ENCODE measurements at regions not wholly inside any gene's neighbourhood (a gene's known extent, or its start where the extent isn't known, plus 50 kb on each side); places are given as distances from the start of the nearest gene placed in this dataset.
"Not testable (repeated sequence)": the region's sequence is repeated elsewhere in the genome, so short reads cannot be mapped to it uniquely, and the experiment has no call there.

DNA sequence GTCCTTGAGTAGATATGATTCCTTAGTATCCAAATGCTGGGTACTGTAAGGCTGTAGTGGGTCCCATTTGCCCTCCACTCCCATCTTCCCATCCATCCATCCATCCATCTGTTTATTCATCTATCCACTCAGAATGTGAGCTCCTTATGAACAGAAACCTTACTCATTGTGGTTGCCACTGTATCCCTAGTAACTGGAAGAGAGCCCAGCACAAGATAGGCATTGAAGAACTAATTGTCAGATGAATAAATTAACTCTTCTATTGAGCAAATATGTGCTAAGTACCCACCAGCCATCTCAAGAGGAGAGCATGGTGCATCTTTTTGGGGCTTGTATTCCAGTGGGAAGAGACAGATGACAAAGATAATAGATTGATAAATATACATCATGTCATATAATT is 86.4 kb upstream of the SEZ6L start:
- Mint-ChIP-seq H3K9me3 (ENCODE audit: insufficient read depth) (no peaks in the 10 kb centered on the region), H3K36me3 (ENCODE audit: low read depth) (no peaks in the 10 kb centered on the region), H3K4me1 (ENCODE audit: low read depth) (no peaks in the 10 kb centered on the region), H3K27ac (no peak overlapping the region), H3K4me3 (no peak overlapping the region), H3K27me3 (ENCODE audit: low read depth) (no peaks in the 10 kb centered on the region)
- POLR2A ChIA-PET, result no interaction called here
- CTCF ChIA-PET, result no interaction called here
- ATAC-seq, result no peak
- DNase-seq, result no peak

DNA sequence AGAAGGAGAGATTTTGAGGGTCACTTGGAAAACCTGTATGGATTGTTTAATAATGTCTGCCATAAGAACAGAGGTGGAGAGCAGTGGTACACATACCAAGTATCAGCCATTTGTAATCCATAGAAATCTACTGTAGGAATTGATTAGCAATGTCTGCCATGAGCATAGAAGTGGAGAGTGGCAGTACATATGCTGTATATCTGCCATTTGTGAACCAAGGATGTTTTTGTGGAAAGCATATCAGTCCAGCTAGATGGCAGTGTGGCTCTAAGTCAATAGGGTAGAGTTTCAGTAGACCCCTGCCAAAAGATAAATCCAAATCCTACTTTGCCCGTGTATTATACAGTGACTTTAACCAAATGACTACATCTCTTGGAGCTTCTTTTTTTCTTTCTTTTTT is 82.9 kb upstream of the SEZ6L start:
- ATAC-seq (no peak), DNase-seq (no peak)
- Mint-ChIP-seq H3K27ac (no peak overlapping the region), H3K27me3 (ENCODE audit: low read depth) (peaks cover 3% of the 10 kb centered on the region), H3K36me3 (ENCODE audit: low read depth) (no peaks in the 10 kb centered on the region), H3K4me1 (ENCODE audit: low read depth) (no peaks in the 10 kb centered on the region), H3K4me3 (no peak overlapping the region), H3K9me3 (ENCODE audit: insufficient read depth) (no peaks in the 10 kb centered on the region)
- CTCF ChIA-PET, result no interaction called here
- POLR2A ChIA-PET, result no interaction called here

GRCh38 chr22:26087816-26088215 is 81.4 kb upstream of the SEZ6L start:
- Mint-ChIP-seq H3K36me3 (ENCODE audit: low read depth) (no peaks in the 10 kb centered on the region), H3K4me3 (no peak overlapping the region), H3K9me3 (ENCODE audit: insufficient read depth) (no peaks in the 10 kb centered on the region), H3K4me1 (ENCODE audit: low read depth) (no peaks in the 10 kb centered on the region), H3K27ac (no peak overlapping the region), H3K27me3 (ENCODE audit: low read depth) (peaks cover 3% of the 10 kb centered on the region)
- POLR2A ChIA-PET, result no interaction called here
- ATAC-seq, result no peak
- no peak for DNase-seq
- CTCF ChIA-PET, result no interaction called here

DNA sequence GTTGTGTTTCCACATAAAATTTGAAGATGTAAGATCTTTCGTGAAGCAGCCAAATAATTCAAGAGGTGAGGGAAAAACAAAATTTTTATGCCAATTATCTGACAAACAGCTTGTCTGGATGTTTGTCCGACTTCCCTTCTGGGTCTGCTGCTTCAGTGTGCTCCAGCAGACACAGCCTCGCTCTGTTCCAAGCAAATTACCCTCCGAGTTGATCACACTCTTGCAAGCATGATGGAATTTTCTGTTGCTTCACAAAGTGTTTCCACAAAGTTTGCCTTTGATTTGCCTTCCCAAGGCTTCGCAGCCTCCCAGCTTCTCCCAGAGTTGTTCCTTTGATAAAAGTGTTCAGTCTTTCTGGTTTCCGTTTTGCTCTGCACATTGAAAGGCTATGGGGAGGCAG is 78.4 kb upstream of the SEZ6L start:
- ChIA-PET CTCF (no interaction called here), POLR2A (interaction anchor here (0.5 kb wide), 1 partner anchor 776 kb away, joined by 5 read pairs; no protein-coding TSS in a partner anchor)
- no peak for DNase-seq
- Mint-ChIP-seq H3K4me3 (no peak overlapping the region), H3K36me3 (ENCODE audit: low read depth) (no peaks in the 10 kb centered on the region), H3K9me3 (ENCODE audit: insufficient read depth) (peaks cover 3% of the 10 kb centered on the region), H3K27me3 (ENCODE audit: low read depth) (peaks cover 3% of the 10 kb centered on the region), H3K4me1 (ENCODE audit: low read depth) (no peaks in the 10 kb centered on the region), H3K27ac (no peak overlapping the region)
- ATAC-seq, result no peak

GRCh38 chr22:26094497-26094896 is 74.8 kb upstream of the SEZ6L start:
- POLR2A ChIA-PET; H3K9me3 Mint-ChIP-seq (ENCODE audit: insufficient read depth); ATAC-seq; H3K4me1 Mint-ChIP-seq (ENCODE audit: low read depth); H3K27ac Mint-ChIP-seq; CTCF ChIA-PET; H3K27me3 Mint-ChIP-seq (ENCODE audit: low read depth); DNase-seq; H3K36me3 Mint-ChIP-seq (ENCODE audit: low read depth); H3K4me3 Mint-ChIP-seq: not testable (repeated sequence)

DNA sequence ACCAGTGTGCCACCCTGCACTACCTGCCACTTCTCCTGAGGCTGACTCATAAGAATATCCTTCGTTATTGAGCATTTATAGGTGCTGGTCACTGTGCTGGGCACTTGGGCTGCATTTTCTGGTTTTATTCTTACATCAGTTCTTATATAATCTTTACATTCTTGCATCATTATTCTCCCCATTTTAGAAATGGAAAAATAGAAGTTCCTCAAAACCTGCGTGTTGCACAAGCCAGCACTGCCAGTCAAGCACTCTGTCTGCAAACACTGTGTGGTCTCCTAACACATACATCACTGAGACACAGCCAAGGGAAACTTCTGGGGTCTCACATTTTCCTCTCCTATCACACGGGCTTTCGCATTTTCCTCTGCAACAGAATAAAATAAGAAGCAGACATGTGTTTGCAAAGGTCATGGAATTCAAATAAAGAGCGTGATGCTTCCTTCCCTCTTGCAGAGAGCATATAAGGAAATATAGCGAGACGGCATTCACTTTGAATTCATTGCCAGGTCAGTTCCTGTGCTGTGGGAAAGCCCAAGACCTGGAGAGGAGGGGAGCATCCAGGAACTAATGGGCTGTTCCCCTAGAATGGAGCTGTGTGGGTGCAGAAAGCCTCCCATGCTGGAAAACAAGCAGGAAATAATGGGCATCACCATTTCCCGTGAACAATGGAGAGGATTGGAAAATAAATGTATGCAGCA is 73.9 kb upstream of the SEZ6L start:
- no peak for ATAC-seq
- POLR2A ChIA-PET, result no interaction called here
- Mint-ChIP-seq H3K36me3 (ENCODE audit: low read depth) (no peaks in the 10 kb centered on the region), H3K4me1 (ENCODE audit: low read depth) (no peaks in the 10 kb centered on the region), H3K4me3 (no peak overlapping the region), H3K27me3 (ENCODE audit: low read depth) (peaks cover 2% of the 10 kb centered on the region), H3K27ac (no peak overlapping the region), H3K9me3 (ENCODE audit: insufficient read depth) (peaks cover 3% of the 10 kb centered on the region)
- CTCF ChIA-PET, result no interaction called here
- no peak for DNase-seq

- ChIA-PET CTCF (no interaction called here), POLR2A (no interaction called here)
- DNase-seq (no peak), ATAC-seq (no peak)
- no peaks in the 10 kb centered on the region for H3K36me3 Mint-ChIP-seq (ENCODE audit: low read depth)
- H3K4me1 Mint-ChIP-seq (ENCODE audit: low read depth), result no peaks in the 10 kb centered on the region
- H3K27me3 Mint-ChIP-seq (ENCODE audit: low read depth), result peaks cover 2% of the 10 kb centered on the region
- H3K4me3 Mint-ChIP-seq, result no peak overlapping the region
- H3K9me3 Mint-ChIP-seq (ENCODE audit: insufficient read depth), result peaks cover 3% of the 10 kb centered on the region
- no peak overlapping the region for H3K27ac Mint-ChIP-seq
These were observed 71.9 kb upstream of the SEZ6L start for GRCh38 chr22:26097411-26097810.

DNA sequence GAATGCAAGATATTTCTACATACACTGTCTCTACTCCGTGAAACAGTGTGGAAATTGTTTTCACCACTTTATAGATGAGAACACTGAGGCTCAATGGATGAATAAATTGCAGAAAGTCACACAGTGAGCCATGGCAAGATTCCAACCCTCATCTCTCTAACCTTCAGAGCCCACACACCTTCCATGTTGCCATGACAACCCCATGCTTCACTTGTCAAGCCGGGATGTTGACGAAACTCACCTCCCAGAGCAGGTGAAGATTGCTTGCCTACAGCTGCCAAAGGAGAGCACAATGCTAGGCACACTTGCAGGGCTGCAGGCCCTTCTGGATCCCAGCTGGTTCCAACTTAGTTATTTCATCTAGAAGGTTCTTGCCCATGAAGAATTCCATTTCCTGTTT is 71.4 kb upstream of the SEZ6L start:
- Mint-ChIP-seq H3K27ac (no peak overlapping the region), H3K9me3 (ENCODE audit: insufficient read depth) (peaks cover 3% of the 10 kb centered on the region), H3K27me3 (ENCODE audit: low read depth) (peaks cover 2% of the 10 kb centered on the region), H3K36me3 (ENCODE audit: low read depth) (no peaks in the 10 kb centered on the region), H3K4me3 (no peak overlapping the region), H3K4me1 (ENCODE audit: low read depth) (no peaks in the 10 kb centered on the region)
- DNase-seq (no peak), ATAC-seq (no peak)
- POLR2A ChIA-PET, result no interaction called here
- CTCF ChIA-PET, result no interaction called here

DNA sequence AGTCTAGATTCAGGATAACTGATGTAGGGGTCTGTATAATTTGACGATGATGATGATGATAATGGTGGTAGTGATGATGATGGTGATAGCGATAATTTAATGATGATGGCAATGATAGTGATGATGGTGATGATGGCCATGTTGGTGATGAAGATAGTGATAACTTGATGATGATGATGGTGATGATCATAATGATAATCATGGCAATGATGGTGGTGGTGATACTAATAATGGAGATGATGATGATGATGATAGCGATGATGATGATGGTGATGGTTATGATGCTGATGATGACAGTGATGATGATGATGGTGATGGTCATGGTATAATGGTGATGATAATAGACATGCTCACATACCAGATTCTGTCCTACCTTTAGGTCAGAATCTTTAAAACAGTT is 66.2 kb upstream of the SEZ6L start:
- Mint-ChIP-seq H3K4me3 (no peak overlapping the region), H3K4me1 (ENCODE audit: low read depth) (no peaks in the 10 kb centered on the region), H3K27ac (no peak overlapping the region), H3K27me3 (ENCODE audit: low read depth) (peaks cover 4% of the 10 kb centered on the region), H3K36me3 (ENCODE audit: low read depth) (no peaks in the 10 kb centered on the region), H3K9me3 (ENCODE audit: insufficient read depth) (no peaks in the 10 kb centered on the region)
- no peak for DNase-seq
- POLR2A ChIA-PET, result no interaction called here
- CTCF ChIA-PET, result interaction anchor here (1.0 kb wide), 1 partner anchor 330 kb away, joined by 3 read pairs; no protein-coding TSS in a partner anchor
- ATAC-seq, result no peak

GRCh38 chr22:26106412-26106811 is 62.9 kb upstream of the SEZ6L start:
- ChIA-PET POLR2A (no interaction called here), CTCF (no interaction called here)
- H3K27ac Mint-ChIP-seq, result no peak overlapping the region
- H3K4me1 Mint-ChIP-seq (ENCODE audit: low read depth), result no peaks in the 10 kb centered on the region
- H3K27me3 Mint-ChIP-seq (ENCODE audit: low read depth), result peaks cover 5% of the 10 kb centered on the region
- DNase-seq (no peak), ATAC-seq (no peak)
- no peaks in the 10 kb centered on the region for H3K9me3 Mint-ChIP-seq (ENCODE audit: insufficient read depth)
- no peaks in the 10 kb centered on the region for H3K36me3 Mint-ChIP-seq (ENCODE audit: low read depth)
- no peak overlapping the region for H3K4me3 Mint-ChIP-seq

DNA sequence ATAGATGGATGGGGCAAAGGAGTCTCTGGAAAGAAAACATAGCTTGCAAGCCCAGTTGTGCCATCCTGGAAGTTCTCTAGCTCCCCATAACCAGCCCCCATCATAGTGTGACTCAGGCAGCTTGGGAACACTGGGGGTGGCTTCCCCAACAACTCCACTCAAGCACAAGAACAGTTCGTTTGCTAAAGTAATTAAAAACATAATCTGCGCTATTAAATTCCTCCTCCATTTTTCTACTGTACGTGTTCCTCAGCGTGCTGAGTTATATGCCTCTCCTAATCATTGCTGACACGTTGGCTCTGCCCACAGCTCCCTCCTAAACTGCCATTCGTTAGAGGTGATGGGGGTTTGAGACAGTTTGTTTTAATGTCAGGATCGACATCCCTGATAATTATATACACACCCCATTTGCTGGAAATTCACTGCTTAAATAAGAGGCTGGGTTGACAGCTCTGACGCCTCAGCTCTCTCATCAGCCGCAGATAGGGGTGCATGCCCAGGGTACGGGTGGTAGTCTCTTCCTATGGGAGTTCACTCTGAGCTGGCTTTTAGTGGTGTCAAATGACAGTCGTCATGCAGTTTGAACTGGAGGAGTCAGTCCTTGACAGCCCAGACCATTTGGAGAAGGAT is 59.5 kb upstream of the SEZ6L start:
- H3K27ac Mint-ChIP-seq, result no peak overlapping the region
- no peak overlapping the region for H3K4me3 Mint-ChIP-seq
- DNase-seq (no peak), ATAC-seq (no peak)
- ChIA-PET POLR2A (no interaction called here), CTCF (no interaction called here)
- H3K9me3 Mint-ChIP-seq (ENCODE audit: insufficient read depth), result no peaks in the 10 kb centered on the region
- H3K4me1 Mint-ChIP-seq (ENCODE audit: low read depth), result no peaks in the 10 kb centered on the region
- H3K27me3 Mint-ChIP-seq (ENCODE audit: low read depth), result peaks cover 14% of the 10 kb centered on the region
- H3K36me3 Mint-ChIP-seq (ENCODE audit: low read depth), result no peaks in the 10 kb centered on the region

DNA sequence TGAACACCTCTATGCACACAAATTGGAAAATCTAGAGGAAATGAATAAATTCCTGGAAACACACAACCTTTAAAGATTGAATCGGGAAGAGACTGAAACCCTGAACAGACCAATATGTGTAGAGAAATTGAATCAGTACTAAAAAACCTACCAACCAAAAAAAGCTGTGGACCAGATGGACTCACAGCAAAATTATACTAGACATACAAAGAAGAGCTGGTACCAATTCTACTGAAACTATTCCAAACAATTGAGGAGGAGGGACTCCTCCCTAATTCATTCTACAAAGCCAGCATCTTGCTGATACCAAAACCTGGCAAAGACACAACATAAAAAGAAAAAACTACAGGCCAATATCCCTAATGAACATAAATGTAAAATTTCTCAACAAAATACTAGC is 54.4 kb upstream of the SEZ6L start:
- ChIA-PET POLR2A (no interaction called here), CTCF (no interaction called here)
- no peak for ATAC-seq
- Mint-ChIP-seq H3K27ac (no peak overlapping the region), H3K4me3 (no peak overlapping the region), H3K36me3 (ENCODE audit: low read depth) (no peaks in the 10 kb centered on the region), H3K27me3 (ENCODE audit: low read depth) (peaks cover 22% of the 10 kb centered on the region), H3K4me1 (ENCODE audit: low read depth) (no peaks in the 10 kb centered on the region), H3K9me3 (ENCODE audit: insufficient read depth) (no peaks in the 10 kb centered on the region)
- no peak for DNase-seq

- Mint-ChIP-seq H3K27me3 (ENCODE audit: low read depth) (peaks cover 24% of the 10 kb centered on the region), H3K36me3 (ENCODE audit: low read depth) (no peaks in the 10 kb centered on the region), H3K4me3 (no peak overlapping the region), H3K27ac (no peak overlapping the region), H3K9me3 (ENCODE audit: insufficient read depth) (no peaks in the 10 kb centered on the region), H3K4me1 (ENCODE audit: low read depth) (no peaks in the 10 kb centered on the region)
- no peak for ATAC-seq
- POLR2A ChIA-PET, result no interaction called here
- CTCF ChIA-PET, result no interaction called here
- no peak for DNase-seq
These were observed 54.0 kb upstream of the SEZ6L start for GRCh38 chr22:26115266-26115665.
